C1 segment of cervical spinal cord (tissue), 14 donors: ENCODE measurements at regions not wholly inside any gene's neighbourhood (a gene's known extent, or its start where the extent isn't known, plus 50 kb on each side); places are given as distances from the start of the nearest gene placed in this dataset.

Experiments used
- DNase-seq, 14 donors: peaks; one replicate each; lab custom pipeline; 2025; lab: John Stamatoyannopoulos, UW

GRCh38 chr3:150030841-150031240 lies 60.1 kb upstream of the PFN2 start:
- no peak for DNase-seq

- no peak for DNase-seq
These were observed 52.5 kb upstream of the PFN2 start for GRCh38 chr3:150023239-150023636.

GRCh38 chr3:150022381-150023238 lies 51.9 kb upstream of the PFN2 start:
- DNase-seq = no peak

- no peak for DNase-seq
These were observed 49.8 kb upstream of the PFN2 start for GRCh38 chr3:150020527-150020926.
